Right lobe of liver (tissue), 6 donors: ENCODE measurements at regions not wholly inside any gene's neighbourhood (a gene's known extent, or its start where the extent isn't known, plus 50 kb on each side); places are given as distances from the start of the nearest gene placed in this dataset.

ENCODE experiments used
- ATAC-seq, 4 donors: fragments of 200-7000 bp; cut with Tn5 transposase; one replicate each; pipeline ENCODE4 v1.9.1; 2020; ENCODE audit warnings: mild to moderate bottlenecking in 4 of 4, moderate library complexity in 4 of 4
- DNase-seq, 3 donors: peaks; one replicate each; pipeline ENCODE4 v3.0.0-alpha.2; 2020
- H3K27ac ChIP-seq, 3 donors: fragments of 200-600 bp; one replicate each; pipeline ENCODE4 v1.8.0; 2022
- H3K27me3 ChIP-seq, 2 donors: fragments of 200-600 bp; one replicate each; pipeline ENCODE4 v1.8.0; 2022
- H3K36me3 ChIP-seq, 4 donors: fragments of 200-600 bp; sonication (generic) in 1 of 4; one replicate each; pipeline versions ENCODE4 v1.5.1 to v1.8.0; 2017 to 2022; ENCODE audit warnings: control low read depth in 1 of 4
- H3K4me1 ChIP-seq, 4 donors: fragments of 200-600 bp; sonication (generic) in 1 of 4; one replicate each; pipeline versions ENCODE4 v1.5.1 to v1.8.0; 2017 to 2022; ENCODE audit warnings: control low read depth in 1 of 4
- H3K4me3 ChIP-seq, 3 donors: fragments of 200-600 bp; one replicate each; pipeline ENCODE4 v1.8.0; 2022
- H3K9me3 ChIP-seq, 4 donors: fragments of 200-600 bp; sonication (generic) in 1 of 4; one replicate each; pipeline versions ENCODE4 v1.5.1 to v1.8.0; 2017 to 2022; ENCODE audit warnings: control low read depth in 1 of 4
- CTCF ChIP-seq, 4 donors: fragments of 200-600 bp in 3 of 4; fragments of 450-650 bp in 1 of 4; IDR thresholded peaks; one replicate each; pipeline versions ENCODE4 v1.5.1 to v1.8.0; 2016 to 2022; ENCODE audit warnings: antibody characterized with exemption in 4 of 4, mild to moderate bottlenecking in 2 of 4
- POLR2A ChIP-seq: fragments of 450-650 bp; IDR thresholded peaks from one replicate; pipeline ENCODE4 v1.6.1; 2017; ENCODE audit warnings: antibody characterized with exemption, mild to moderate bottlenecking
- WGBS: methylation state at CpG from one replicate; pipeline ENCODE4 v1.1.6; 2018; ENCODE audit warnings: low coverage, low lambda C conversion rate; ENCODE audit not compliant: insufficient coverage; ENCODE audit errors: missing lambda C conversion rate; 5-methylcytosine and 5-hydroxymethylcytosine counted together
- intact Hi-C, 2 donors: fragments of 100-400 bp; cut with DNase I; formaldehyde crosslinking; loops; one replicate each; pipeline versions ENCODE4 v1.11.2 to v1.14.1; 2022
- donor health status: DM: no; HTN: yes; CAD: no.
- donor health status: DM: no; HTN: no; CAD: no.
- donor health status: DM: no; HTN: no; CAD: no.
- donor health status: DM: no; HTN: yes; CAD: no.
- donor health status: DM: no; HTN: yes; CAD: no.

GRCh38 chr9:13616491-13617035 lies 337.1 kb upstream of the MPDZ start:
- Histone ChIP-seq H3K27ac (no peak overlapping the region), H3K4me1 (no peaks in the 10 kb centered on the region), H3K36me3 (no peaks in the 10 kb centered on the region), H3K9me3 (no peaks in the 10 kb centered on the region), H3K27me3 (no peaks in the 10 kb centered on the region), H3K4me3 (no peak overlapping the region)
- TF ChIP-seq POLR2A (no peak), CTCF (IDR thresholded peaks at IDR 0.05) (no peak)
- 44% methylated on average over 2 of the region's 2 CpGs for WGBS
- intact Hi-C loops = no loop called here
- no peak for ATAC-seq
- no peak for DNase-seq

- intact Hi-C loops = no loop called here
- no peaks in the 10 kb centered on the region for H3K27me3 ChIP-seq
- no peaks in the 10 kb centered on the region for H3K4me1 ChIP-seq
- H3K4me3 ChIP-seq = no peak overlapping the region
- no peak for DNase-seq
- no peak for TF ChIP-seq POLR2A
- TF ChIP-seq CTCF (IDR thresholded peaks at IDR 0.05) = no peak
- WGBS = 53% methylated on average over 7 of the region's 7 CpGs
- H3K27ac ChIP-seq = no peak overlapping the region
- no peak for ATAC-seq
- no peaks in the 10 kb centered on the region for H3K36me3 ChIP-seq
- no peaks in the 10 kb centered on the region for H3K9me3 ChIP-seq
Measured at GRCh38 chr9:13615660-13616490, 336.4 kb upstream of the MPDZ start.

- DNase-seq (no peak), ATAC-seq (no peak)
- Histone ChIP-seq H3K9me3 (no peaks in the 10 kb centered on the region), H3K4me1 (no peaks in the 10 kb centered on the region), H3K27ac (no peak overlapping the region), H3K27me3 (no peaks in the 10 kb centered on the region), H3K36me3 (no peaks in the 10 kb centered on the region), H3K4me3 (no peak overlapping the region)
- intact Hi-C loops = no loop called here
- TF ChIP-seq CTCF (IDR thresholded peaks at IDR 0.05) = no peak
- TF ChIP-seq POLR2A = no peak
- 62% methylated on average over 4 of the region's 4 CpGs for WGBS
Measured at GRCh38 chr9:13614060-13614459, 334.6 kb upstream of the MPDZ start.

GRCh38 chr9:13613296-13613695 lies 333.8 kb upstream of the MPDZ start:
- DNase-seq (no peak), ATAC-seq (no peak)
- no peaks in the 10 kb centered on the region for H3K27me3 ChIP-seq
- H3K27ac ChIP-seq = no peak overlapping the region
- H3K9me3 ChIP-seq = no peaks in the 10 kb centered on the region
- no peak for TF ChIP-seq POLR2A
- TF ChIP-seq CTCF (IDR thresholded peaks at IDR 0.05) = no peak
- H3K4me1 ChIP-seq = no peaks in the 10 kb centered on the region
- no peak overlapping the region for H3K4me3 ChIP-seq
- intact Hi-C loops = no loop called here
- WGBS = 67% methylated on average over 2 of the region's 2 CpGs
- no peaks in the 10 kb centered on the region for H3K36me3 ChIP-seq
